Skin epidermis (tissue), 12 donors: ENCODE measurements at regions not wholly inside any gene's neighbourhood (a gene's known extent, or its start where the extent isn't known, plus 50 kb on each side); places are given as distances from the start of the nearest gene placed in this dataset.

Source experiments
- H3K27ac ChIP-seq, 21 experiments: fragments of 200-600 bp; sonication (generic) in 11 of 21; one replicate each; pipeline ENCODE4 v1.5.0; 2020; ENCODE audit warnings: mild to moderate bottlenecking in 3 of 21, inconsistent platforms in 2 of 21, moderate library complexity in 2 of 21
- H3K4me3 ChIP-seq, 7 experiments: fragments of 200-600 bp; sonication (generic) in 2 of 7; one replicate each; pipeline ENCODE4 v1.5.0; 2020; ENCODE audit warnings: inconsistent platforms in 2 of 7, mild to moderate bottlenecking in 2 of 7, moderate library complexity in 1 of 7

DNA sequence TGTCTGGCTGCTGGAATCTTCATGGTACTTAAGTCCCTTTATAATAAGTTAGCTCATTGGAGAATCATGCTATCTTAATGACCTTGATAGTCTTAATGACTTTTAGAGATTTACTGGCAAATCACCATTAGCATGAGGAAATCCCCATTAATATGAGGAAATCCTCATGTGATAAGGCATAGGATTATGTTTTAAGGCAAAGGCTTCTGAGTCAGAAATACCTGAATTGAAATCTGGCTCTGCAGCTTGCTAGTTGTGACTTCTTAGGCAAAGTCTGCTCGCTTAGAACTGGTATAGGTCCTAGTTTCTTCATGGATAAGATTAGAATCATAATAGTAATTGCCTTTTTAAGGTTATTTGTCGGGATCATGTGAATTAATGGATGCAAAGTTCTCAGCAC is 190.2 kb upstream of the BANK1 start:
- Histone ChIP-seq H3K4me3 (no peak overlapping the region), H3K27ac (peak overlapping the region in 6 of 21 experiments; percentile 3 to 25 (median 16))

DNA sequence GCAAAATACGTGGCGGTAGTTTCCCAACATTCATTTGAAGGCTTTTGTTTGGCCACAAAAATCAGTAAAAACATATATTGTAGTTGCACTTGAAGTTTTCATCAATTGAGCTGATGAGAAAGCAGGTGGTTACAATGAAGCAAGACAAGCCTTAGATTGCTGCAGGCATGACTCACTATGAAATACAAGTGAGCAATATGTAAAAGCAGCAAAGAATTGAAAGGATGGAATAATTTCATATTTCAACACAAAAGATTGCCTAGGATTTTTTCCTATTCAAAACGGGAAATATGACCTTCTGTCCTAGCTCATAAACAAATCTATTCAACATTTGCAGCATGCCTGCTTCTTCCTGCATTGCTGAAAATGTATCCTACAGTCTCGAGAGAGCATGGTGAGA is 190.9 kb upstream of the BANK1 start:
- Histone ChIP-seq H3K4me3 (no peak overlapping the region), H3K27ac (peak overlapping the region in 5 of 21 experiments; percentile 3 to 25 (median 20))

GRCh38 chr4:101596781-101597552 is 193.6 kb upstream of the BANK1 start:
- no peak overlapping the region for H3K27ac ChIP-seq
- H3K4me3 ChIP-seq, result no peak overlapping the region

DNA sequence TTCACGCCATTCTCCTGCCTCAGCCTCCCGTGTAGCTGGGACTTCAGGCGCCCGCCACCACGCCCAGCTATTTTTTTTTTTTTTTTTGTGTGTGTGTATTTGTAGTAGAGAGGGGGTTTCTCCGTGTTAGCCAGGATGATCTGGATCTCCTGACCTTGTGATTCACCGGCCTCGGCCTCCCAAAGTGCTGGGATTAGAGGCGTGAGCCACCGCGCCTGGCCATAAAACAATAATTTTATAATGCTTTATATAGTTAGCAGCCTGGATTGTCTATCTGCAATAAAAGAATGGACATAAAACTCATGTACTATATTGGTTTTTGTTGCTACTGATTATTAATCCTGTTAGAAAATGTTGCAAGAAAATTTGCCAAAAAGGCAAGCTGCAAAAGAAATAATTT is 195.9 kb upstream of the BANK1 start:
- Histone ChIP-seq H3K27ac (no peak overlapping the region), H3K4me3 (no peak overlapping the region)

DNA sequence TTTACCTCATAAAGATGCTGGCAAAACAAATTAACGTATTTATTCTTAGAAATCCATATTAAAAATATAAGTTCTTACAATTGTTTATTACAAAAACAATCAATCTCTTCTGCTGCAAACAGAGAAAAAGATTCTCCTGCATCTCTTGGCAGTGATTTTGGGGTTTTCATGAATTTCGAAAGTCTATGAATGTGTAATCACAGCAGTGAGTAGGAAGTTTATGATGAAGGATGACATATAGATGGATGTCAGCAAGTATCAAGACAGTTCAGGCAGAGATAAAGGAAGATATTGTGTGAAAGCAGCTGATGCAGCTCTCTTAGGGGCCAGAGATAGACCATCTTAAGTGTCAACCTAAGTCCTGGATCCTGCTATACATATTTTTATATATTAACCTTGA is 196.9 kb upstream of the BANK1 start:
- H3K27ac ChIP-seq, result no peak overlapping the region
- H3K4me3 ChIP-seq, result no peak overlapping the region

GRCh38 chr4:101584306-101584705 is 206.2 kb upstream of the BANK1 start:
- H3K4me3 ChIP-seq, result no peak overlapping the region
- H3K27ac ChIP-seq, result no peak overlapping the region

- H3K27ac ChIP-seq, result no peak overlapping the region
Measured at GRCh38 chr4:101563126-101563525, 215.8 kb upstream of the PPP3CA start.

DNA sequence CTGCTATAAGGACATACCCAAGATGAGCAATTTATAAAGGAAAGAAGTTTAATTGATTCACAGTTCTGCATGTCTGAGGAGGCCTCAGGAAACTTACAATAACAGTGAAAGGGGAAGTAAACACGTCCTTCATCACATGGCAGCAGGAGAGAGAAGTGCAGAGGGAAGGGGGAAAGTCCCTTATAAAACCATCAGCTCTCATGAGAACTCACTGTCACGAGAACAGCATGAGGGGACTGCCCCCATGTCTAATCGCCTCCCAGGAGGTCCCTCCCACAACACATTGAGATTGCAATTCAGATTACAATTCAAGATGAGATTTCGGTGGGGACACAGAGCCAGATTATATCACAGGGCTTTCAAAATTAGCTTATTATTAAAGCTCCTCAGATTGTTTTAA is 209.5 kb upstream of the PPP3CA start:
- H3K4me3 ChIP-seq, result no peak overlapping the region
- H3K27ac ChIP-seq, result no peak overlapping the region

More at GRCh38 chr4:101563126-101563525, 215.8 kb upstream of the PPP3CA start:
- no peak overlapping the region for H3K4me3 ChIP-seq

GRCh38 chr4:101555341-101555880 is 208.1 kb upstream of the PPP3CA start:
- H3K27ac ChIP-seq, result no peak overlapping the region

GRCh38 chr4:101540336-101540735 is 193.0 kb upstream of the PPP3CA start:
- no peak overlapping the region for H3K4me3 ChIP-seq
- no peak overlapping the region for H3K27ac ChIP-seq

More at GRCh38 chr4:101555341-101555880, 208.1 kb upstream of the PPP3CA start:
- no peak overlapping the region for H3K4me3 ChIP-seq

DNA sequence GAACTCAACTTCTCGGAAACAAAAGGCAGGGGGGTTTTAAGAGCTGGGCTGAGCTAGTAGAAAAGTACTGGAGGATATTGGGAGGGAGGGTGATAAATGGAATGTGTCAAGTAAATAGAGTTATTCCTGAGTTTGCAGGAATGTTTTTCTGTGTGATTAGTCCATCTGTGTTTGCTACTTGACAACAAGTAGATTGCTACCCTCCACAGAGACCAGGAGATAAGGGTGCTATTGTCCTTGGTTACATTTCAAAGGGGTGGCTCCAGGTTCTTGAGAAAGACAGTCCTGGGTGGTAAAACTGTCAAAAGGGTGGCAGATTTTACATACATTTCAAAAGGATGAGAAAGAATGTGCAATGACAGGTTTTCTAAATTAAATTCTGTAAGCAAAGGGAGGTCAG is 181.2 kb upstream of the PPP3CA start:
- H3K4me3 ChIP-seq, result no peak overlapping the region
- no peak overlapping the region for H3K27ac ChIP-seq

- no peak overlapping the region for H3K27ac ChIP-seq
- no peak overlapping the region for H3K4me3 ChIP-seq
Measured at GRCh38 chr4:101527188-101527587, 179.9 kb upstream of the PPP3CA start.

GRCh38 chr4:101515566-101515965 is 168.2 kb upstream of the PPP3CA start:
- no peak overlapping the region for H3K4me3 ChIP-seq
- no peak overlapping the region for H3K27ac ChIP-seq

DNA sequence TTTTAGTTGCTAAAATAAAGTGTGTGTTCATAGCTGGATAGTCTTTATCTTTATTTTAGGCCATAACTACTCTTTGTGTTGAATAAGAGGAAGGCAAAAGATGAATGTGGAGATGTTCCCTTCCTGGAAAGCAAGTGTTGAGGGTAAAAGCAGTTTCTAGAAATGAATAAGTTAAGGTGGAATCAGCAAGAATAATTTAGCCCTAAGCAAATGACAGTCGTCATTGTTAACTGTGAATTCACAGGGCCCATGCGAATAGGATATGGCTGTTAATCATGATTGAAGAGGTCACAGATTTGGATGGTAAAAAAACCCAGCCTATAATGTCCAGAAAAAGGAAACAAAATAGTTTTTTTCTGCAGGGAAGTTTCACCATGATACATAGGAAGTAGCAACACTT is 167.8 kb upstream of the PPP3CA start:
- H3K27ac ChIP-seq, result no peak overlapping the region

GRCh38 chr4:101512416-101512815 is 165.1 kb upstream of the PPP3CA start:
- Histone ChIP-seq H3K4me3 (no peak overlapping the region), H3K27ac (no peak overlapping the region)

More for the DNA sequence above, 167.8 kb upstream of the PPP3CA start:
- H3K4me3 ChIP-seq, result no peak overlapping the region

GRCh38 chr4:101501421-101501820 is 154.1 kb upstream of the PPP3CA start:
- no peak overlapping the region for H3K27ac ChIP-seq
- H3K4me3 ChIP-seq, result no peak overlapping the region

DNA sequence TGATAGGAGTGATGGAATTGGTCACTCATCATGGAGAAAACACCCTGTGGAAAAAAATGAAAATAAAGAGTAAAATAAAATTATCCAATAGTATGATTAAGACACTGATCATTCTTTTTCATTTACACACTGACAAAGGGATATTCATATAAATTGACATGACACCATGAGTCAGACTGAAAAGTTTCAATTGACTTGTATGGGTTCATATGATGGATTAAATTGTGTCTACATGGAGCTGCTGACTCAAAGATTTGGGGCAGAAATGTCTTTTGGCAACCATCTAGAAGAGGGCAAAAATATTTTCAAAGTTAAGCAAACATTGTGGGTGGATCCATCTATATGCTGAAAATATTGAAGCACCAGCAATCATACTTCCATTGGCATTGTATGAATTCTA is 153.4 kb upstream of the PPP3CA start:
- Histone ChIP-seq H3K27ac (no peak overlapping the region), H3K4me3 (no peak overlapping the region)

DNA sequence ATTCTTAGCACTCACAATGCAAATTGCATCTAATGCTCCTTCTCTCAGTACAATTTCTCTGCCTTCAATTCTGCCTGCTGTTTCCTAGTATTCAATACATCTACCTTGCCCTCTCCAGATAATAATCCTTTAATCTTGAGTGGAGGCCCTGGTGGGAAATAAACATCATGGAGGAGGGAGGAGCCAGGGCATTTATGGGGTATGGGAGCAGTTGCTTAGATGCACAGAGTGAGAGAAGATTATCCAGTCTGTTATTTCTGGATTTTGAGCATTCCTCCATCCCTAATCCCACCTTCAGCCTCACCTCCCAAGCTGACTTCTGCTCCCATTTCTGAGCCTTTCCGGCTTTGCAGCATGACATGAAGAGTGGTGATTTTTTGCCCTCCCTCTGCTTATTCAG is 127.9 kb upstream of the PPP3CA start:
- no peak overlapping the region for H3K4me3 ChIP-seq
- no peak overlapping the region for H3K27ac ChIP-seq

DNA sequence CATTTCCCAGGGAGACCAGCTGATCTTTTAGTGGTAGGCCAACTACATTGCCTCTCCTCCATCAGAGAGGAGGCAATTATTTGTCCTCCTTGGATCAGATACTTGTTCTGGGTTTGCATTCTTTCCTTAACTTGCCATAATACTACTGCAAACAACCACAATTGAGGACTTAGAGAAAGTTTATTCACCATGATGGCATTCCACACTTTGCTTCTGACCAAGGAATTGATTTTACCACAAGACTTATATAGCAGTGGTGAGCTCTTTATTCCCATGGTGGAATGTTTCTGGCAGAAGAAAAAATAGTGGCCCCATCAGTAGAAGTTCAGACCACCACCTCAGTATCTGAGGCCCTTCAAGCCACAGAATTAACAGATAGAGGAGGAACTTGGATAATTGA is 123.9 kb upstream of the PPP3CA start:
- Histone ChIP-seq H3K4me3 (no peak overlapping the region), H3K27ac (no peak overlapping the region)

- Histone ChIP-seq H3K4me3 (no peak overlapping the region), H3K27ac (no peak overlapping the region)
Measured at GRCh38 chr4:101464596-101464995, 117.3 kb upstream of the PPP3CA start.

DNA sequence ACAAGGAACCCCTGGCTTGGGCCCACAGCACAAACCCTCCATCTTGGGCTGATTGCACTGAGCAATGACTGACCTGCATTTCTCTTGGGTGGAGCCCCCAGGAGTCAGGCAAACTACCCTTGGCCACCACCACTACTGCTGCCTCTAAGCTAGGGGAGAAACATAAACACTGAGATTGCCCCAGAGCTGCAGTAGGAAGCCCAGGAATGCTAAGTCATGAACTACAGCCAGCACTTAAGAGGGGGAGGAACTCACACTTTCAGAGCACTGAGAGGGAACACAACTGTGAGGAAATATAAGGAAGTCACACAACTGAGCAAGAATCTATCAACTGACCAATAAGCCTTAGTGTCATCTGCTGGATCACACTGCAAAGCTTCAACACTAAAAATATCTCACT is 111.6 kb upstream of the PPP3CA start:
- Histone ChIP-seq H3K4me3 (no peak overlapping the region), H3K27ac (no peak overlapping the region)

- H3K4me3 ChIP-seq, result no peak overlapping the region
- H3K27ac ChIP-seq, result no peak overlapping the region
Measured at GRCh38 chr4:101458473-101458872, 111.1 kb upstream of the PPP3CA start.
